ENCODE measurements at regions not wholly inside any gene's neighbourhood (a gene's known extent, or its start where the extent isn't known, plus 50 kb on each side); places are given as distances from the start of the nearest gene placed in this dataset.

DNA sequence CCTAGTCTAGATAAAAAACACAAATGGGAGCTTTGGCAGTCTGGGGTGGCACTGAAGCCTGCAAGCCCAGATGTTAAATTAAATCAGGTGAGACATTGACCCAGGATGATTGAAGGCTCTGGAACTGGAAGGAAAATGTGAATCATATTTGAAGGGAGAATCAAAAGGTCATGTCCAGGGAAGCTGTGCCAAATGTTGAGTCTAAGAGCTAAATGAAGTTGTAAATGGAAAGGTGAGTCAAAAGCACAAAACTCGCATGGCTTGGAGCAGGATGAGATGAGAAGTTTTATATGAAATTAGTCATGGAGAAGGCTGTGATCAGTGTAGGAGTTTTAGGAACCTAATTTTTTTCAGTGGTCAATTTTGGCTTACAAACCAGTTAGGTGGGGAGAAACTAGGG, 301.1 kb downstream of the BLID start:
- Mint-ChIP-seq H3K9me3 (peaks cover 35 to 36% of the 10 kb centered on the region in 2 experiments), H3K4me1 (peaks cover 0 to 6% of the 10 kb centered on the region in 2 experiments; a peak in 2 of 4 replicates), H3K27ac (no peak overlapping the region), H3K27me3 (ENCODE audit: low read depth) (no peaks in the 10 kb centered on the region), H3K4me3 (no peak overlapping the region), H3K36me3 (ENCODE audit: insufficient read depth in 1 of 3, low read depth in 3 of 3) (peaks cover 17 to 42% (median 22%) of the 10 kb centered on the region in 3 experiments)
- Histone ChIP-seq H3K27ac (ENCODE audit: insufficient read length, low read depth, low read length) (no peak overlapping the region), H3K79me2 (ENCODE audit: insufficient read depth, low read length) (no peaks in the 10 kb centered on the region), H4K91ac (ENCODE audit: insufficient read length, low read depth, low read length) (no peak overlapping the region), H2AFZ (ENCODE audit: low read length) (no peak overlapping the region), H2BK120ac (ENCODE audit: low read depth, low read length, poor library complexity, severe bottlenecking) (no peak overlapping the region), H4K8ac (replicated peaks; ENCODE audit: insufficient read length, low read depth, low read length) (no peak overlapping the region), H4K20me1 (ENCODE audit: control insufficient read depth, insufficient read depth, insufficient read length) (peaks cover 3% of the 10 kb centered on the region), H2BK5ac (ENCODE audit: insufficient read length, low read length) (no peak overlapping the region), H3K27me3 (ENCODE audit: insufficient read depth, low read length) (no peaks in the 10 kb centered on the region), H3K18ac (ENCODE audit: insufficient read length, low read depth, low read length) (no peak overlapping the region), H3K4ac (ENCODE audit: low read depth, low read length) (no peak overlapping the region), H3K9me3 (ENCODE audit: control insufficient read depth, low read depth, low read length) (no peaks in the 10 kb centered on the region), H2BK15ac (ENCODE audit: low read depth, low read length) (no peak overlapping the region), H2AK5ac (ENCODE audit: insufficient read length, low read length) (no peak overlapping the region), H3K56ac (ENCODE audit: insufficient read length, low read depth, low read length) (no peak overlapping the region), H3K23ac (ENCODE audit: insufficient read length, low read depth, low read length) (no peak overlapping the region), H3K4me1 (ENCODE audit: insufficient read depth, low read length) (no peaks in the 10 kb centered on the region), H3K79me1 (ENCODE audit: insufficient read depth, low read depth, low read length, poor library complexity, severe bottlenecking) (no peaks in the 10 kb centered on the region), H3K23me2 (ENCODE audit: insufficient read length, low read depth, low read length, poor library complexity, severe bottlenecking) (no peaks in the 10 kb centered on the region), H3K4me2 (ENCODE audit: insufficient read depth, insufficient read length, low read length) (no peak overlapping the region), H3T11ph (ENCODE audit: low read length) (no peak overlapping the region), H4K5ac (ENCODE audit: insufficient read length, low read depth, low read length) (no peak overlapping the region), H3K9ac (ENCODE audit: extremely low read depth, insufficient read length, low read length) (no peak overlapping the region), H3K14ac (ENCODE audit: insufficient read depth, low read length) (no peak overlapping the region), H2BK12ac (ENCODE audit: insufficient read length, low read depth, low read length) (no peak overlapping the region), H2BK20ac (ENCODE audit: low read depth, low read length, poor library complexity, severe bottlenecking) (no peak overlapping the region)
- DNase-seq: no peak
- no peak for TF ChIP-seq CTCF (conservative IDR thresholded peaks at IDR 0.05)
- no CpG with 5 or more reads among the region's 1 CpG for WGBS (ENCODE audit: extremely low coverage, insufficient read length, low lambda C conversion rate)
